GM12878 (cell line): ENCODE measurements at regions not wholly inside any gene's neighbourhood (a gene's known extent, or its start where the extent isn't known, plus 50 kb on each side); places are given as distances from the start of the nearest gene placed in this dataset.

Experiments
- ATAC-seq: fragments of 200-7000 bp; cut with Tn5 transposase; 3 replicates; pipeline ENCODE4 v1.9.1; 2020; ENCODE audit warnings: mild to moderate bottlenecking, moderate library complexity
- BruUV-seq: library from RNA; stranded (reverse); fragments of 400-500 nt; replicated peaks from 2 replicates; lab custom pipeline; 2021; lab: Mats Ljungman, UMichigan
- CTCF ChIA-PET: fragments of 300-600 bp; sonication (Branson Sonifier 250); formaldehyde crosslinking; extraction: SDS; loops from one replicate; lab custom pipeline; 2021; ENCODE audit warnings: inconsistent platforms; lab: Yijun Ruan, JAX
- POLR2A ChIA-PET: fragments of 350-600 bp; formaldehyde crosslinking; extraction: SDS; loops from one replicate; lab custom pipeline; 2021; ENCODE audit warnings: inconsistent platforms; lab: Charles Lee
- RAD21 ChIA-PET: fragments of 300-600 bp; sonication (Branson Sonifier 250); formaldehyde crosslinking; loops from one replicate; lab custom pipeline; 2023; ENCODE audit warnings: antibody characterized with exemption; ENCODE audit not compliant: unreplicated experiment; lab: Charles Lee
- SMC1A ChIA-PET: fragments of 300-600 bp; sonication (Branson Sonifier 250); formaldehyde crosslinking; loops from one replicate; lab custom pipeline; 2023; ENCODE audit not compliant: unreplicated experiment, uncharacterized antibody; lab: Charles Lee
- DNase-seq: peaks from one replicate; pipeline ENCODE4 v3.0.0-alpha.2; 2011; ENCODE audit warnings: low read depth, low spot score
- FAIRE-seq: peaks from 3 replicates; lab custom pipeline; 2011; peaks lifted over from hg19 to GRCh38; lab: Jason Lieb, UNC
- H2AFZ ChIP-seq: 2 replicates; pipeline ENCODE4 v1.6.0; 2011; ENCODE audit warnings: low read depth, low read length, control low read depth; ENCODE audit not compliant: control insufficient read depth
- H3K27ac ChIP-seq: 2 replicates; pipeline ENCODE4 v1.5.1; 2011; ENCODE audit warnings: control low read depth; ENCODE audit not compliant: control insufficient read depth, insufficient read depth
- H3K27me3 ChIP-seq, 2 experiments: replicated peaks in 1 of 2; 2 replicates each; pipeline versions ENCODE4 v1.6.0 to v1.6.1; 2011; ENCODE audit warnings: low read length in 1 of 2; ENCODE audit not compliant: control insufficient read depth in 2 of 2, insufficient read depth in 2 of 2
- H3K36me3 ChIP-seq, 2 experiments: 2 replicates each; pipeline ENCODE4 v1.5.1; 2011; ENCODE audit warnings: low read length in 1 of 2; ENCODE audit not compliant: control insufficient read depth in 2 of 2, insufficient read depth in 2 of 2
- H3K4me1 ChIP-seq: 2 replicates; pipeline ENCODE4 v1.6.1; 2011; ENCODE audit warnings: mild to moderate bottlenecking, low read length, moderate library complexity, mixed read lengths; ENCODE audit not compliant: control insufficient read depth, insufficient read depth
- H3K4me2 ChIP-seq: 2 replicates; pipeline ENCODE4 v1.6.0; 2011; ENCODE audit warnings: control low read depth; ENCODE audit not compliant: control insufficient read depth, insufficient read depth
- H3K4me3 ChIP-seq: fragments of 200-600 bp; sonication (generic); 2 replicates; pipeline ENCODE4 v1.5.1; 2016
- H3K79me2 ChIP-seq: 2 replicates; pipeline ENCODE4 v1.6.0; 2011; ENCODE audit warnings: low read length; ENCODE audit not compliant: control insufficient read depth, insufficient read depth
- H3K9ac ChIP-seq: 2 replicates; pipeline ENCODE4 v1.8.0; 2011; ENCODE audit warnings: low read length, control low read depth, mixed read lengths; ENCODE audit not compliant: control insufficient read depth, insufficient read depth
- H3K9me3 ChIP-seq: replicated peaks from 3 replicates; pipeline ENCODE4 v1.5.1; 2011; ENCODE audit warnings: mild to moderate bottlenecking, low read length; ENCODE audit not compliant: control insufficient read depth, insufficient read depth
- H4K20me1 ChIP-seq: 2 replicates; pipeline ENCODE4 v1.6.0; 2011; ENCODE audit not compliant: control insufficient read depth, insufficient read depth
- BRCA1 ChIP-seq: IDR thresholded peaks from 2 replicates; pipeline ENCODE4 v1.6.1; 2011; ENCODE audit warnings: low read depth, low read length, improper control_type of control experiment
- CBFB ChIP-seq: IDR thresholded peaks from 2 replicates; pipeline ENCODE4 v1.6.1; 2016; ENCODE audit warnings: antibody characterized with exemption, low read depth
- CBX5 ChIP-seq: sonication (generic); IDR thresholded peaks from 2 replicates; pipeline ENCODE4 v1.6.1; 2016; ENCODE audit warnings: low read depth, moderate library complexity, mild to moderate bottlenecking, inconsistent platforms
- DPF2 ChIP-seq: fragments of 450-650 bp; IDR thresholded peaks from 2 replicates; pipeline ENCODE4 v1.6.1; 2017; ENCODE audit warnings: mild to moderate bottlenecking
- HDAC2 ChIP-seq: fragments of 200-600 bp; sonication (generic); IDR thresholded peaks from 2 replicates; pipeline ENCODE4 v1.6.1; 2017
- KAT2A ChIP-seq: conservative IDR thresholded peaks from 2 replicates; pipeline ENCODE4 v1.6.1; 2011; ENCODE audit warnings: low read depth, low read length; ENCODE audit not compliant: control insufficient read depth
- LARP7 ChIP-seq: fragments of 450-650 bp; IDR thresholded peaks from 2 replicates; pipeline ENCODE4 v1.6.1; 2017; ENCODE audit warnings: mild to moderate bottlenecking
- MTA2 ChIP-seq: fragments of 450-650 bp; IDR thresholded peaks from 2 replicates; pipeline ENCODE4 v1.6.1; 2016; ENCODE audit warnings: low read depth, mild to moderate bottlenecking, moderate library complexity
- MYB ChIP-seq: fragments of 150-350 bp; IDR thresholded peaks from 2 replicates; pipeline ENCODE4 v1.6.1; 2014; ENCODE audit warnings: mild to moderate bottlenecking, low read depth, low read length, borderline replicate concordance
- POLR2AphosphoS2 ChIP-seq: IDR thresholded peaks from 2 replicates; pipeline ENCODE4 v1.6.1; 2011; ENCODE audit warnings: low read depth, mild to moderate bottlenecking, low read length, improper control_type of control experiment, moderate library complexity
- POU2F2 ChIP-seq: IDR thresholded peaks from 3 replicates; pipeline ENCODE4 v1.6.1; 2011; ENCODE audit warnings: low read depth, mild to moderate bottlenecking, low read length, borderline replicate concordance
- SPI1 ChIP-seq: IDR thresholded peaks from 2 replicates; pipeline ENCODE4 v1.6.1; 2011; ENCODE audit warnings: low read depth, mild to moderate bottlenecking, low read length, moderate library complexity, borderline replicate concordance; ENCODE audit not compliant: insufficient read depth
- TCF7 ChIP-seq: IDR thresholded peaks from 2 replicates; pipeline ENCODE4 v1.6.1; 2014; ENCODE audit warnings: antibody characterized with exemption, borderline replicate concordance
- WRNIP1 ChIP-seq: IDR thresholded peaks from 2 replicates; pipeline ENCODE4 v1.6.1; 2011; ENCODE audit warnings: low read depth, low read length, improper control_type of control experiment, borderline replicate concordance
- ZZZ3 ChIP-seq: IDR thresholded peaks from 2 replicates; pipeline ENCODE4 v1.6.1; 2011; ENCODE audit warnings: low read depth; ENCODE audit not compliant: control insufficient read depth, insufficient read length
- WGBS: methylation state at CpG from one replicate; pipeline ENCODE4 v1.1.6; 2016; ENCODE audit warnings: low lambda C conversion rate; ENCODE audit not compliant: insufficient replicate concordance, insufficient coverage; ENCODE audit errors: missing lambda C conversion rate; 5-methylcytosine and 5-hydroxymethylcytosine counted together
- in situ Hi-C: fragments of 300-500 bp; cut with MboI; formaldehyde crosslinking; loops from 9 replicates; pipeline ENCODE4 v1.14.3; 2018; ENCODE audit warnings: mixed read lengths
- intact Hi-C: fragments of 100-400 bp; cut with micrococcal nuclease; formaldehyde crosslinking; loops from one replicate; pipeline ENCODE4 v1.14.2; 2022; ENCODE audit not compliant: unreplicated experiment
- TF ChIP-seq, protein P1 (sequence below): fragments of 450-650 bp; IDR thresholded peaks from 2 replicates; pipeline ENCODE4 v1.6.1; 2017; ENCODE audit warnings: low read depth, mild to moderate bottlenecking, moderate library complexity
- TF ChIP-seq, protein P2 (sequence below): fragments of 450-650 bp; IDR thresholded peaks from 2 replicates; pipeline ENCODE4 v1.6.1; 2017; ENCODE audit warnings: mild to moderate bottlenecking, moderate library complexity
- TF ChIP-seq, protein P3 (sequence below): IDR thresholded peaks from 2 replicates; pipeline ENCODE4 v1.6.1; 2012; ENCODE audit warnings: low read depth, low read length, improper control_type of control experiment

DNA sequence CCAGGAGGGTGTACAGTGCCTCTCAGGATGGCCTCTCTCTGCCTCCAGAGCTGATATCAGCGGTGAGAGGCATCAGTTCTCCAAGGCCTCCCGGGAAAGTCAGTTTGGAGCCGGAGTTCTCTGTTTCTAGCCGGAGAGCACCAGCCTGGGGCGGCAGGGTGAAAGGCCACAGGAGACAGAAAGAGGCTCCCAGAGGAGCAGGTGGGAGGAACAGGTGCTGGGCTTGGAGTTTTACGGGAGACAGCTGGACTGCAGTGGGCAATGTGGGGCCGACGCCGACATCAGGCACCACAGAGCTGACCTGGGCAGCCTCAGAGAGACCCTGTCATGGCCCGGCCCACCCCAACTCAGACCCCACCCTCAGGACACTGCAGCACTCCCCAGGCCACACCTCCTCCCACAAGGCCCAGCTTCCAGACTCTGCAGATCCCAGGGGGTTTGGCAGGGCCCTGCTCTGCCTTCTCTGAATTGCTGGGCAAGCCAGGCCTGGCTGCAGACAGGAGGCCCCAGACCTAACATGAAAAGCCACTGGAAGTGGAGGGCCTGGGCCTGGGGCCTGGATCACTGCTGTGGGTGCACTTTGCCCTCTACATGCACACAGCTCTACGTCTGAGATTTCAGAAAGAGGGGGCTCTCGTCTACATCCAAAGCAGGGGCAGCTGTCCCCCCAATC is 885.6 kb downstream of the BRD1 start:
- ChIA-PET POLR2A (no interaction called here), CTCF (no interaction called here), RAD21 (no interaction called here), SMC1A (no interaction called here)
- no peaks in the 10 kb centered on the region for H3K27me3 ChIP-seq
- FAIRE-seq (no peak), DNase-seq (no peak), ATAC-seq (no peak)
- H3K36me3 ChIP-seq, result no peaks in the 10 kb centered on the region
- no peaks in the 10 kb centered on the region for H4K20me1 ChIP-seq
- BruUV-seq, result no TSS peak
- WGBS, result 19% methylated on average over 11 of the region's 12 CpGs
- in situ Hi-C loops (no loop called here), intact Hi-C loops (no loop called here)
- no peaks in the 10 kb centered on the region; the same call in 2 of the 3 replicates for H3K9me3 ChIP-seq
- H3K4me2 ChIP-seq, result no peak overlapping the region
- no peak overlapping the region for H3K4me3 ChIP-seq
- no peak overlapping the region for H2AFZ ChIP-seq
- H3K79me2 ChIP-seq, result no peaks in the 10 kb centered on the region
- no peaks in the 10 kb centered on the region for H3K4me1 ChIP-seq
- no peak overlapping the region for H3K9ac ChIP-seq
- H3K27ac ChIP-seq, result no peak overlapping the region
- TF ChIP-seq, protein P1, sequence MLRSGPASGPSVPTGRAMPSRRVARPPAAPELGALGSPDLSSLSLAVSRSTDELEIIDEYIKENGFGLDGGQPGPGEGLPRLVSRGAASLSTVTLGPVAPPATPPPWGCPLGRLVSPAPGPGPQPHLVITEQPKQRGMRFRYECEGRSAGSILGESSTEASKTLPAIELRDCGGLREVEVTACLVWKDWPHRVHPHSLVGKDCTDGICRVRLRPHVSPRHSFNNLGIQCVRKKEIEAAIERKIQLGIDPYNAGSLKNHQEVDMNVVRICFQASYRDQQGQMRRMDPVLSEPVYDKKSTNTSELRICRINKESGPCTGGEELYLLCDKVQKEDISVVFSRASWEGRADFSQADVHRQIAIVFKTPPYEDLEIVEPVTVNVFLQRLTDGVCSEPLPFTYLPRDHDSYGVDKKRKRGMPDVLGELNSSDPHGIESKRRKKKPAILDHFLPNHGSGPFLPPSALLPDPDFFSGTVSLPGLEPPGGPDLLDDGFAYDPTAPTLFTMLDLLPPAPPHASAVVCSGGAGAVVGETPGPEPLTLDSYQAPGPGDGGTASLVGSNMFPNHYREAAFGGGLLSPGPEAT, result no peak
- TF ChIP-seq ZZZ3 (no peak), WRNIP1 (no peak), LARP7 (no peak), MYB (no peak), CBX5 (no peak), POU2F2 (no peak), HDAC2 (no peak), MTA2 (no peak), SPI1 (no peak), KAT2A (no peak), DPF2 (no peak), CBFB (no peak), POLR2AphosphoS2 (no peak), BRCA1 (no peak), TCF7 (no peak)
- TF ChIP-seq, protein P2, sequence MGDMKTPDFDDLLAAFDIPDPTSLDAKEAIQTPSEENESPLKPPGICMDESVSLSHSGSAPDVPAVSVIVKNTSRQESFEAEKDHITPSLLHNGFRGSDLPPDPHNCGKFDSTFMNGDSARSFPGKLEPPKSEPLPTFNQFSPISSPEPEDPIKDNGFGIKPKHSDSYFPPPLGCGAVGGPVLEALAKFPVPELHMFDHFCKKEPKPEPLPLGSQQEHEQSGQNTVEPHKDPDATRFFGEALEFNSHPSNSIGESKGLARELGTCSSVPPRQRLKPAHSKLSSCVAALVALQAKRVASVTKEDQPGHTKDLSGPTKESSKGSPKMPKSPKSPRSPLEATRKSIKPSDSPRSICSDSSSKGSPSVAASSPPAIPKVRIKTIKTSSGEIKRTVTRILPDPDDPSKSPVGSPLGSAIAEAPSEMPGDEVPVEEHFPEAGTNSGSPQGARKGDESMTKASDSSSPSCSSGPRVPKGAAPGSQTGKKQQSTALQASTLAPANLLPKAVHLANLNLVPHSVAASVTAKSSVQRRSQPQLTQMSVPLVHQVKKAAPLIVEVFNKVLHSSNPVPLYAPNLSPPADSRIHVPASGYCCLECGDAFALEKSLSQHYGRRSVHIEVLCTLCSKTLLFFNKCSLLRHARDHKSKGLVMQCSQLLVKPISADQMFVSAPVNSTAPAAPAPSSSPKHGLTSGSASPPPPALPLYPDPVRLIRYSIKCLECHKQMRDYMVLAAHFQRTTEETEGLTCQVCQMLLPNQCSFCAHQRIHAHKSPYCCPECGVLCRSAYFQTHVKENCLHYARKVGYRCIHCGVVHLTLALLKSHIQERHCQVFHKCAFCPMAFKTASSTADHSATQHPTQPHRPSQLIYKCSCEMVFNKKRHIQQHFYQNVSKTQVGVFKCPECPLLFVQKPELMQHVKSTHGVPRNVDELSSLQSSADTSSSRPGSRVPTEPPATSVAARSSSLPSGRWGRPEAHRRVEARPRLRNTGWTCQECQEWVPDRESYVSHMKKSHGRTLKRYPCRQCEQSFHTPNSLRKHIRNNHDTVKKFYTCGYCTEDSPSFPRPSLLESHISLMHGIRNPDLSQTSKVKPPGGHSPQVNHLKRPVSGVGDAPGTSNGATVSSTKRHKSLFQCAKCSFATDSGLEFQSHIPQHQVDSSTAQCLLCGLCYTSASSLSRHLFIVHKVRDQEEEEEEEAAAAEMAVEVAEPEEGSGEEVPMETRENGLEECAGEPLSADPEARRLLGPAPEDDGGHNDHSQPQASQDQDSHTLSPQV, result no peak
- TF ChIP-seq, protein P3, sequence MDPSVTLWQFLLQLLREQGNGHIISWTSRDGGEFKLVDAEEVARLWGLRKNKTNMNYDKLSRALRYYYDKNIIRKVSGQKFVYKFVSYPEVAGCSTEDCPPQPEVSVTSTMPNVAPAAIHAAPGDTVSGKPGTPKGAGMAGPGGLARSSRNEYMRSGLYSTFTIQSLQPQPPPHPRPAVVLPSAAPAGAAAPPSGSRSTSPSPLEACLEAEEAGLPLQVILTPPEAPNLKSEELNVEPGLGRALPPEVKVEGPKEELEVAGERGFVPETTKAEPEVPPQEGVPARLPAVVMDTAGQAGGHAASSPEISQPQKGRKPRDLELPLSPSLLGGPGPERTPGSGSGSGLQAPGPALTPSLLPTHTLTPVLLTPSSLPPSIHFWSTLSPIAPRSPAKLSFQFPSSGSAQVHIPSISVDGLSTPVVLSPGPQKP, result no peak
